GM19372 (cell line): ENCODE measurements at regions not wholly inside any gene's neighbourhood (a gene's known extent, or its start where the extent isn't known, plus 50 kb on each side); places are given as distances from the start of the nearest gene placed in this dataset.

Experiments used
- ATAC-seq: cut with Tn5 transposase; IDR thresholded peaks from one replicate; pipeline ENCODE4 v1.9.1; 2021; ENCODE audit warnings: mild to moderate bottlenecking, low read depth, moderate library complexity; ENCODE audit not compliant: unreplicated experiment

- no peak for ATAC-seq
Measured at GRCh38 chr17:33401249-33401648, 108.2 kb upstream of the ASIC2 start.

GRCh38 chr17:33403194-33403593 lies 110.1 kb upstream of the ASIC2 start:
- no peak for ATAC-seq

- ATAC-seq = no peak
Measured at GRCh38 chr17:33404070-33404819, 111.2 kb upstream of the ASIC2 start.

GRCh38 chr17:33416131-33416530 lies 123.0 kb upstream of the ASIC2 start:
- ATAC-seq = no peak

GRCh38 chr17:33421933-33422332 lies 128.8 kb upstream of the ASIC2 start:
- ATAC-seq = no peak

GRCh38 chr17:33433581-33433980 lies 140.5 kb upstream of the ASIC2 start:
- ATAC-seq = no peak

- ATAC-seq = no peak
Measured at GRCh38 chr17:33434841-33435240, 141.7 kb upstream of the ASIC2 start.

GRCh38 chr17:33435721-33436301 lies 142.7 kb upstream of the ASIC2 start:
- no peak for ATAC-seq

- ATAC-seq = no peak
Measured at GRCh38 chr17:33436321-33436720, 143.2 kb upstream of the ASIC2 start.

GRCh38 chr17:33438139-33438538 lies 145.0 kb upstream of the ASIC2 start:
- no peak for ATAC-seq

- ATAC-seq = no peak
Measured at GRCh38 chr17:33438578-33438977, 145.5 kb upstream of the ASIC2 start.

- no peak for ATAC-seq
Measured at GRCh38 chr17:33442320-33442719, 149.2 kb upstream of the ASIC2 start.

- no peak for ATAC-seq
Measured at GRCh38 chr17:33444731-33445130, 151.6 kb upstream of the ASIC2 start.

- ATAC-seq = no peak
Measured at GRCh38 chr17:33447090-33447489, 154.0 kb upstream of the ASIC2 start.

GRCh38 chr17:33451221-33451620 lies 158.1 kb upstream of the ASIC2 start:
- ATAC-seq = no peak

- ATAC-seq = no peak
Measured at GRCh38 chr17:33457477-33457876, 164.4 kb upstream of the ASIC2 start.

- ATAC-seq = no peak
Measured at GRCh38 chr17:33459078-33459940, 166.2 kb upstream of the ASIC2 start.

GRCh38 chr17:33460781-33461450 lies 167.8 kb upstream of the ASIC2 start:
- no peak for ATAC-seq

- ATAC-seq = no peak
Measured at GRCh38 chr17:33463887-33464286, 170.8 kb upstream of the ASIC2 start.

- no peak for ATAC-seq
Measured at GRCh38 chr17:33464669-33465280, 171.7 kb upstream of the ASIC2 start.
